GM18499 (cell line): ENCODE measurements at regions not wholly inside any gene's neighbourhood (a gene's known extent, or its start where the extent isn't known, plus 50 kb on each side); places are given as distances from the start of the nearest gene placed in this dataset.

Experiments used
- ATAC-seq: cut with Tn5 transposase; IDR thresholded peaks from one replicate; pipeline ENCODE4 v1.9.1; 2021; ENCODE audit warnings: moderate number of reproducible peaks; ENCODE audit not compliant: insufficient read depth, unreplicated experiment

- ATAC-seq = no peak
Observed at GRCh38 chr2:5913711-5914395, 221.7 kb downstream of the SOX11 start.

GRCh38 chr2:5914811-5915611 is 222.8 kb downstream of the SOX11 start:
- no peak for ATAC-seq

DNA sequence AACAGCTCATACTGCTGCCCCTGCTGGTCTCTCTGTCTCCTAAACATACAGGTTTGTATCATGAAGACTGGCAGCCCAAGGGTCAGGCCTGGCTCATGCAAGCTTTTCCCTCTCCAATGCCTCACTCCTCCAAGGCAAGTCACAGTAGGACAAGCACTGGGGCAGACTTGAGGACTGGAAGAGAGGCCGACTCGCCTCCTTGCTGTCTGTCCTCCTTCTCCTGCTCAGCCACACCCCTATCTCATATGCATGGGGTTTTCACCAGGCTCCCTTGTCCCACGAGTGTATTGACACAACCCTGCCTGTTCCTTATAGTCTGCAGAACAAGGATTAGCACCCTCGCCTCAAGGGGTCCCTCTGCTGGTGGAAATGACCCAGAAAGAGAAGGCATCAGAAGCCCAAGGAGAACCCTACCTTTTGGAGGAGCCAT is 223.7 kb downstream of the SOX11 start:
- no peak for ATAC-seq

DNA sequence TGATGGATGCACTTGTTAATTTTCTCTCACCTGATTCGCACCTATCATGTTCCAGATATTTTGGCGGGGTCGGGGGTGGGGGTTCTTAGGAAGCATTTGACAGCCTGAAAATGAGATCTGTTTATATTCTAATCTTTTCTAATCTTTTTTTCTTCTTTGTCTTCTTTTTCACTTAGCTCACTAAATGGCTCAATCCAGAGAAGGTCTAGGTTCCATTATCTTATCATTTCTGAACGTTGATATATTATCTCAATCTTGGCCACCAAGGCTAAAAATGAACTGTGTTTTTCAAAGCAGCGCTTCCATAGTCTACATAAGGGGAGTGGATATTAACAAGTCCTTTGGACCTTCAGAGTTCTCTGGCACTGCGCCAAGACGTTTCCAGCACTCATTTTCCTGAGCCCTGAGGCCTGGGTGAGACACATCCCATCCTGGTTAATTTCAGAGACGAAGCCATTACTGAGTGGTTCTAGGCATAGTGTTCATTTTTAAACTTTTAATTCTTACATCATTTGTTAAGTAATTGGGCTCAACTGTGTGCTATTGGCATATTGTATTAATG is 229.0 kb downstream of the SOX11 start:
- ATAC-seq = no peak

- ATAC-seq = no peak
Observed at GRCh38 chr2:5923957-5924945, 232.1 kb downstream of the SOX11 start.

- no peak for ATAC-seq
Observed at GRCh38 chr2:5925604-5926003, 233.4 kb downstream of the SOX11 start.

DNA sequence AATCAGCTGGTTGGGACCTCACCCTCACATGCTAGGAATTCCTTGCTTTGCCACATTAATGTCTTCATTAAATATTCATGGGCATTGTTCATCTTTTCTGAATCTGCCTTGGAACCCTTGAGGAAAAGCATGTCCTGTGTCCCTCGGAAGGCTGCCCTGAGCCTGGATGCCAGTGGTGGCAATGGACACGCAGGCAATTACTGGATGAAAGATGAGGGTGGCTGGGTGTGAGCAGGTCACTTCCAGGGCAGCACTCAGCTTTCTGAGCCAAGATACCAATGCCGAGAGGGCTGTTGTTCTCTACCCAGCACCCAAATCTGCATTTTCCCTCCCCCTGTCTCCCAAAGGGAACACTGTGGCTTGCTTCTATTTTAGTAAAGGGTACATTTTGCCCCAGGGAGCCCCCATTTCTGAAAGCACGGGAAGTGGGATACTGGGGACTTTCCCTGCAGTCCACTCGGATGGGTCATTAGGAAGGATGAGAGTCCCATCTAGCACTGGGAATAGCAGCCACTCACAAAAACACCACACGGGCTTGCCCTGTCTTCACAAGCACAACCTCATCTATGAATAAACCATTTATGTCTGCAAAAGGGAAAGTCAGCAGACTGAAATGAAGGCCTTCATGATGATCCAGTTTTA is 234.8 kb downstream of the SOX11 start:
- ATAC-seq = no peak

DNA sequence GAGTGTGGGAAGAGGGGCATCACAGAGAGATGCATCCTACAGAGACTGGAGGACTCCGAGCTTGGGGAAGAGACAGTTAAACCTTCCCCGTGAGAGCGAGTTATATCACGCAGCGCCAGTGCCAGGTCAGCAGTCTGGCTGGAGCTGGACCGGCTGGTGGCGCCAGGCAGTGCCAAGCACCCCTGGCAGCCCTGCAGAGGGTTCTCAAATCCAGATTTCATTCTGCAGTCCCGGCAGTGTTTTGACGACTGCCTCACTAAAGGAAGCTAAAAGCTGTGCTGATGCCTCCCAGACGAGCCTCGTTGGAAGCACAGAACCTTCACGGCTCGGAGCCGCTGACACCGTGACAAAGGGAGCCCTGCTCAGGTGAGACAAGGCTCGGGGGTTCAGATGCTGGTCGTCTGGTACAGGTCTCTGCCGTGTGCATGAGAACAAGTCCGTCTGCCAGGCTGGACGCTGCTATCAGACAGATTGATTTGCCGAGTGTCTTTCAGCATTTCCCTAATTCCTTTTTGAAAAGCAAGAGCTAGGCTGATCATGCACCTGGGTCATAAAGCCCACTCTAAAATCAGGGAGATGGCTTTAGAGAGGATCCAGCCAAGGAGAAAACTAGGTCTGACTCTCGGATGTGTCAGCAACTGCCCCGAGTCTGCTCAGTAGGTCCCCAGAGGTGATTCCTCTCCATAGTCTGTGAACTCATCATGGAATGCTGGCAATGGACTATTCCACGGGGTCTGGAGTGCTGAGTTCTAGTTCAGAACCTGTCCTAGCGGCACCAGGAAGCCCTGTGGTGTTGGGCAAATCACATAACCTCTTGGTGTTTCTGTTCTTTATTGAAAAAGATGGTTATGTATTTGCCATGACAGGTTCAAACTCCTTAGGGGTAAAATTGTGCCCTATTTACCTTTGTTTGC is 240.6 kb downstream of the SOX11 start:
- ATAC-seq = no peak

- ATAC-seq = no peak
Observed at GRCh38 chr2:5933669-5934068, 241.5 kb downstream of the SOX11 start.

DNA sequence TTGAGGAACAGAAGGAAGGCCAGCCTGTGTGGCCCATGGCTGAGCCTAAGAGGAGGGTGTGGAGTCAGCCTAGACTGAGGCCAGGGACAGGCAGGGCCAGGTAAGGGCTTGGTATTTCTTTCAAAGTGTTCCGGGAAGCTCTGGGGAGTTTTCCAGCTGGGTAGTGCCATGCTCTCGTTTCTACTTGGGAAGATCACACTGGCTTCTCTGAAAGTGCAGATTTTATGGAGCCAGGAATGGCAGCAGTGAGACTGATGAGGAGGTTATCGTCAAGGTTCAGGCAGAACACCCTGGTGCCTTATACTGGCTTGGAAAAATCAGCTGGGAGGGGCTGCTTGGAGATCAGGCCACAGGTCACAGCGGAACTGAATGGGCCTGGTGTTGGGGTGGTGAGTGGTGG is 245.1 kb downstream of the SOX11 start:
- ATAC-seq = no peak

DNA sequence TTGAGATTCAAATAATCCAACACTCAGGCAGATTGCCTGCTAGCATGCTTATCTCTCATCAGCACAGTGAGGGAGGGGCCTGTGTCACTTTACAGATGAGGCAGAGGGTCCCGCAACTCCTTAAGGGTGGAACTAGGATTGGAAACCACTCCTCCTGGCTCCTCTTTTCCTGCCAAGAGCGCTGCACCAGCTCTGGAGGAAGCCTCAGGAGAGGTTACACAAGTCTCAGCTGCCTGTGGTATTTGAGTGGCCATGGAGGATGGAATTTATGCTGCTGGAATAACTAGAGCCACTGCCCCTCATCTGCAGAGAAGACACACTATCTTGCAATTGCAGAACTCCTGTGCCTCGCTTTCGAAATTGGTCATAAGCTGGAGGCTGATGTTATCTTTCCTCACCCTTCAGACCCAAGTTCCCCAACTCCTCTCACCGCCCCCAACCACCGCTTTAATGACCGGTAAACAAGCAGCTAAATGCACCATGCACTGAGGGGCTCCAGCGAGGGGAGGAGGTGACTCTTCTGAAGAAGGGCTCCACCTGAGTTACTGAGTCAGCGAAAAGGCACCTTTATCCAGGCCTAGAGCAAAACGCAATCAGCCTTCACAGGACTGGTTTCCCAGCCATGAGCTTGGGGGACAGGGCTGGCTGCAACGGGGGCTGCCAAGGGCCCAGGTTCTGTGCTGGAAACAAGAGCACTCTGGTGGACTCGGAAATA is 245.8 kb downstream of the SOX11 start:
- no peak for ATAC-seq

- no peak for ATAC-seq
Observed at GRCh38 chr2:5938566-5938896, 246.3 kb downstream of the SOX11 start.

GRCh38 chr2:5939553-5939952 is 247.4 kb downstream of the SOX11 start:
- ATAC-seq = no peak

GRCh38 chr2:5940596-5941535 is 248.7 kb downstream of the SOX11 start:
- ATAC-seq = no peak

DNA sequence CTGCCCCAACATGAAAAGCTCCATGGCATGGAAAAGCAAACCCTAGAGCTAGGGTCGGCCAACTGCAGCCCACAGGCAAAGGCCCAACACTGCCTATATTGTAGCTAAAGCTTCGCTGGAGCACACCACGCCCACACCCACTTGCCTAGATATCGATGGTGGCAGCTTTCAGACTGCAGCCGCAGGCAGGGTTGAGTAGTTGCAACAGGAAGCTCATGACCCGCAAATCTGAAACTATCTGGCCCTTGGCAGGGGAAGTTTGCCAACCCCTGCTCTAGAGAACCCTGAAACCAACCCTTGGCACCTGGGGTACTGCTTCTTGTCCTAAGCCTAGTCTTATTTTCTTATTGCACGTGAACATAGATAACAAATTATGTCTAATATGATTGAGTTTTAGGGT is 250.0 kb downstream of the SOX11 start:
- no peak for ATAC-seq

- ATAC-seq = no peak
Observed at GRCh38 chr2:5945742-5946141, 253.6 kb downstream of the SOX11 start.
